ENCODE measurements at regions not wholly inside any gene's neighbourhood (a gene's known extent, or its start where the extent isn't known, plus 50 kb on each side); places are given as distances from the start of the nearest gene placed in this dataset.
"Not testable (repeated sequence)": the region's sequence is repeated elsewhere in the genome, so short reads cannot be mapped to it uniquely, and the experiment has no call there.

DNA sequence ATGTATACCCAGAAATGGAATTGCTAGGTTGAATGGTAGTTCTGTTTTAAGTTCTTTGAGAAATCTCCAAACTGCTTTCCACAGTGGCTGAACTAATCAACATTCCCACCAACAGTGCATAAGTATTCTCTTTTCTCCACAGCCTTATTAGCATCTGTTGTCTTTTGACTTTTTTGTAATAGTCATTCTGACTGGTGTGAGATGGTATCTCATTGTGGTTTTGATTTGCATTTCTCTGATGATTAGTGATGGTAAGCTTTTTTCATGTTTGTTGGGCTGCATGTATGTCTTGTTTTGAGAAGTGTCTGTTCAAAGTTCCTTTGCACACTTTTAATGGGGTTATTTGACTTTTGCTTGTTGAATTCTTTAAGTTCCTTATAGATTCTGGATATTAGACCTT is 52.4 kb upstream of the EHHADH start:
- H3K27me3 Mint-ChIP-seq, DNase-seq, H3K4me1 Mint-ChIP-seq, H3K27ac Mint-ChIP-seq, H3K4me3 Mint-ChIP-seq, POLR2A ChIA-PET: not testable (repeated sequence)
- peaks cover 24% of the 10 kb centered on the region for H3K36me3 Mint-ChIP-seq (ENCODE audit: low read depth)
- peaks cover 15% of the 10 kb centered on the region for H3K9me3 Mint-ChIP-seq
- CTCF ChIA-PET, result interaction anchor here (0.6 to 1.6 kb wide), 2 partner anchors 431 to 1308 kb away, joined by 3 to 6 read pairs; no protein-coding TSS in a partner anchor

DNA sequence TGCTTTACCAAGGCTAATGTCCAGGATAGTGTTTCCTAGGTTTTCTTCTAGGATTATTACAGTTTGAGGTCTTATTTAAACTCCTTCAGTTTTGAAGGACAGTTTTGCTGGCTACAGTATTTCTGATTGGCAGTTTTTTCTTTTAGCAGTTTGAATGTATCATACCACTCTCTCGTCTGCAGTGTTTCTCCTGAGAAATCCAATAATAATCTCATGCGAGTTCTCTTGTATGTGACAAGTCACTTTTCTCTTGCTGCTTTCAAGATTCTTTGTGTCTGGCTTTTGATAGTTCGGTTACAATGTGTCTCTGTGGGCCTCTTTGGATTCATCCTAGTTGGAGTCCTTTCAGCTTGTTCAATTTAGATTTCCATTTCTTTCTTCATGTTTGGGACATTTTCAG is 53.0 kb upstream of the EHHADH start:
- peaks cover 15% of the 10 kb centered on the region for H3K9me3 Mint-ChIP-seq
- H3K4me1 Mint-ChIP-seq, result peaks cover 9% of the 10 kb centered on the region
- no peak overlapping the region for H3K4me3 Mint-ChIP-seq
- DNase-seq, result no peak
- ChIA-PET CTCF (interaction anchor here (0.8 to 1.6 kb wide), 3 partner anchors 20 to 746 kb away, joined by 3 to 6 read pairs (median 3); partner anchors contain the start of gene EPHB3), POLR2A (no interaction called here)
- no peaks in the 10 kb centered on the region for H3K27me3 Mint-ChIP-seq
- H3K27ac Mint-ChIP-seq, result no peak overlapping the region
- peaks cover 24% of the 10 kb centered on the region for H3K36me3 Mint-ChIP-seq (ENCODE audit: low read depth)

DNA sequence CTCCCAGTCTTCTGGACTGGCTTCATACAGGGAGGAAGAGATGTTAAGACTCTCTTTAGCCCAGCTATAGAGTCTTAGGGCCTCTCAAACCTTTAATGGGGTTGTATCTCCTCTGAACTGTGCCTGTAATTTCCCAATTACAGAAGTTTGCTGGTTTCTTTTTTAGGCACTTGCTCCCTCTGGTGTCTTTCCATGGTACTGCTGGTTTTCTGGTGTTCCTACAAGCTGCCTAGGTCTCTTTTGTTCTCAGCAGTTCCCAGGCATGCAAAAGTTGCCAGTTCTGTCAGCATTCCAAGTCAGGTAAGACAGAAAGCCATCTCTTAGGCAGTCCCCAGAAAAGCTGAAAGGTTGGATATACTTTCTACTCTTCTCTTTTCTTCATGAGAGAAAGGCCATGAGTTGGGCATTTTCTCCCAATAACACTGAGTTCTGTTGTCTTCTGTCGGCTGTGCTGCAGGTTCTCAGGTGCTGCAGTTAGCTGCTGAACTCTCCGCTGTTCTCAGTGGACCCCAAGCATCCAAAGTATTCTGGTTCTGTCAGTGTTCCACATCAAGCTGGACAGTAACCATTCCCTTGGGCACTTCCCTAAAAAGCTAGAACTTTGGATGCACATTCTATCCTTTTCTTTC is 54.4 kb upstream of the EHHADH start:
- CTCF ChIA-PET, result interaction anchor here (0.6 to 1.7 kb wide), 18 partner anchors 9 to 430 kb away, joined by 3 to 6 read pairs (median 4); partner anchors contain the start of gene SENP2
- Mint-ChIP-seq H3K4me3 (no peak overlapping the region), H3K27ac (no peak overlapping the region), H3K9me3 (peaks cover 15% of the 10 kb centered on the region), H3K36me3 (ENCODE audit: low read depth) (peaks cover 22% of the 10 kb centered on the region), H3K4me1 (peaks cover 9% of the 10 kb centered on the region), H3K27me3 (no peaks in the 10 kb centered on the region)
- DNase-seq, result peak; percentile 50
- POLR2A ChIA-PET, result interaction anchor here (1.2 kb wide), 1 partner anchor 54 kb away, joined by 3 read pairs; no protein-coding TSS in a partner anchor

GRCh38 chr3:185309302-185309701 is 53.6 kb upstream of the MAP3K13 start:
- Mint-ChIP-seq H3K9me3 (peaks cover 15% of the 10 kb centered on the region), H3K4me3 (no peak overlapping the region), H3K36me3 (ENCODE audit: low read depth) (peaks cover 22% of the 10 kb centered on the region), H3K27me3 (no peaks in the 10 kb centered on the region), H3K27ac (no peak overlapping the region), H3K4me1 (peaks cover 9% of the 10 kb centered on the region)
- ChIA-PET POLR2A (no interaction called here), CTCF (interaction anchor here (0.6 to 1.7 kb wide), 8 partner anchors 9 to 431 kb away, joined by 3 to 5 read pairs (median 4); no protein-coding TSS in a partner anchor)
- no peak for DNase-seq

- DNase-seq, result no peak
- Mint-ChIP-seq H3K36me3 (ENCODE audit: low read depth) (peaks cover 22% of the 10 kb centered on the region), H3K27ac (no peak overlapping the region), H3K4me1 (peaks cover 9% of the 10 kb centered on the region), H3K27me3 (no peaks in the 10 kb centered on the region), H3K9me3 (peaks cover 15% of the 10 kb centered on the region), H3K4me3 (no peak overlapping the region)
- ChIA-PET POLR2A (no interaction called here), CTCF (interaction anchor here (1.4 to 1.7 kb wide), 3 partner anchors 15 to 21 kb away, joined by 4 to 5 read pairs (median 5); no protein-coding TSS in a partner anchor)
Measured at GRCh38 chr3:185309795-185310194, 53.1 kb upstream of the MAP3K13 start.

GRCh38 chr3:185311991-185312390 is 50.9 kb upstream of the MAP3K13 start:
- peaks cover 3% of the 10 kb centered on the region for H3K4me1 Mint-ChIP-seq
- no peak for DNase-seq
- ChIA-PET CTCF (no interaction called here), POLR2A (no interaction called here)
- H3K36me3 Mint-ChIP-seq (ENCODE audit: low read depth), result peaks cover 12% of the 10 kb centered on the region
- H3K27ac Mint-ChIP-seq, result no peak overlapping the region
- H3K9me3 Mint-ChIP-seq, result peaks cover 11% of the 10 kb centered on the region
- no peaks in the 10 kb centered on the region for H3K27me3 Mint-ChIP-seq
- H3K4me3 Mint-ChIP-seq, result no peak overlapping the region
